HG03196 (cell line): ENCODE measurements at regions not wholly inside any gene's neighbourhood (a gene's known extent, or its start where the extent isn't known, plus 50 kb on each side); places are given as distances from the start of the nearest gene placed in this dataset.
"Not testable (repeated sequence)": the region's sequence is repeated elsewhere in the genome, so short reads cannot be mapped to it uniquely, and the experiment has no call there.

Source experiments
- ATAC-seq: cut with Tn5 transposase; IDR thresholded peaks from one replicate; pipeline ENCODE4 v1.9.1; 2021; ENCODE audit not compliant: unreplicated experiment

DNA sequence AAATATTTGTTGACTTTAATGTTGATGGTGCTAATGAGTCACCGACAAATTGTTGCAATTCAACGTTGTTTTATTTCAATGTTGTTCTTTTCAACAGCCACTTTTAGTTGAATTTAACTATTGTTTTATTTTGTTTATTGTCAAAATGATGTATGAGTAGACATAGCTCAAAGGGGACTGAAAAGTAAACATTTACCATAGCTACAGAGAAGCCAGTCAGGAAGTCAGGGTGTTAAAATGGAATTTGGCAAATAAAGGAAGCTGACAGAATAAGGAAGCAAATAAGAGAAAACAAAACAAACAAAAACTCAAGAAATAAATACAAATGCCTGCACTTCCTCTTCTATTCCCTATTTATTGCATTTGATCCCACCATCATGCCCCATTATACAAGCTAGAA is 648.4 kb upstream of the HTR2C start:
- ATAC-seq = no peak

DNA sequence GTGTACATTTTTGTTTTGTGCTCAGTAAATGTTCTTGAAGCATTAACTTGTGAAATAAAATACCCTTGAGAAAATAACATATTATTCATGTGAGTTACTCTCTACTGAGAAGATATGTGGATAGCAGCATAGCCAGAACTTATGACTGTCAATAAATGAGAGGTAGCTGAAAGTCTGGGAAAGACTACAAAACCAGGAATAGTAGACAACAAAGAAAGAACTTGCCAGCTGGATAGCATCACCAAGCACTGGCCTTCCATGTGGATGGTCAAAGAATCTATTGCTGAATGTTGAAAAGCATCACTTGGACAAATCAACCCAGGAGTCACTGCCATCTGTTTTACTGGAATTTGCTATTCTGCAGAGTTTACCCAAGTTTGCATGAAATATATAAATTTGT is 650.0 kb upstream of the HTR2C start:
- ATAC-seq = no peak

GRCh38 chrX:113929004-113929403 is 654.9 kb upstream of the HTR2C start:
- no peak for ATAC-seq

DNA sequence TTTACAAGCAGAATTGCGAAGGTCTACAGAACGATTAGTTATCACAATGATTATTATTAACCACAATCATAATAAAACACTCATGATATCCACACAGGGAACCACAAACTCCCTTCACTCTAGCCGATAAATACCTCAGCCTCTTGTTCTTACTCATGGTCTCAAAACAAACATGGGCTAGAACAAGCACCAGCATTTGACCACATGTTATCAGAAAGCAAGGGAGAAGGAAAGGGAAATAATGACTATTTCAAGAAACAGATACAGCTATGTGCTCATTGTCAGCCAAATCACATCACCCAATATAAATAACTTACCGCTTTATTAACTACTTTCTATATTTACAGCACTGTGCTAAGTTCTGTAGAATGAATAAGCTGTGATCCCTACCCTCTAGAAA is 663.2 kb upstream of the HTR2C start:
- ATAC-seq = no peak

- no peak for ATAC-seq
These were observed 664.5 kb upstream of the HTR2C start for GRCh38 chrX:113919387-113919786.

GRCh38 chrX:113906168-113906567 is 677.7 kb upstream of the HTR2C start:
- no peak for ATAC-seq

DNA sequence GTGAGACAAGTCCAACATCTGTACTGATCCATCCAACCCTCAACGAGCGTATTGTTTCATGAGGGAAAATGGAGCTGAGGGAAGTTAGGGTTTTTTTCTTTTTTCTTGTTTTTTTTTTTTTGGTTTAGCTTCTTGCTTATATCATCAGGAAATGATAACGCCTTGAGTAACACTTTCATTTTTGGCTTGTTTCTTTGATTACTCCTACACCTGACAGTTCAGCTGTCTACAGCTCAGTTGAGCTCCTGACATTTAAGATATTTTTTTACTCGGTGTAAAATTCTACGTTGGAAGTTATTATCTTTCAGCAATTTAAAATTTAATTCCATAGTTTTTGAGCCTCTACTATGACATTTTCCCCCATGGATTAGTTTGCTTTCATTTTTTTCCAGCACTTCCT is 691.0 kb upstream of the HTR2C start:
- no peak for ATAC-seq

- ATAC-seq = no peak
These were observed 691.5 kb upstream of the HTR2C start for GRCh38 chrX:113892401-113892800.

DNA sequence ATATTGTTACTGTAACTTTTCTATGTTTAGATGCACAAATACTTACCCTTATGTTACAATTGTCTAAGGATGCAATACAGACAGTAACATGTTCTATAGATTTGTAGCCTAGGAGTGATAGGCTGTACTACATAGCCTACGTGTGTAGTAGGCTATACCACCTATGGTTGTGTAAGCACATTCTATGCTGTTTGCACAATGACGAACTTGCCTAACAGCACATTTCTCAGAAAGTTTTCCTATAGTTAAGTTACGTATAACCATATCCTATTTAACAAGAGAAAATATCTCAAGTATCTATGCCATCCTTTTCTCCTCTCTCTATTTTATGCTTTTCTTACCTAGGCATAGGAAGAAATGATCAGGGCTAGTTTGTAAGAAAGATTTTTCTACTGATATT is 710.8 kb upstream of the HTR2C start:
- ATAC-seq = no peak

- ATAC-seq = no peak
These were observed 715.2 kb upstream of the HTR2C start for GRCh38 chrX:113868711-113869110.

- no peak for ATAC-seq
These were observed 715.7 kb upstream of the HTR2C start for GRCh38 chrX:113868177-113868576.

DNA sequence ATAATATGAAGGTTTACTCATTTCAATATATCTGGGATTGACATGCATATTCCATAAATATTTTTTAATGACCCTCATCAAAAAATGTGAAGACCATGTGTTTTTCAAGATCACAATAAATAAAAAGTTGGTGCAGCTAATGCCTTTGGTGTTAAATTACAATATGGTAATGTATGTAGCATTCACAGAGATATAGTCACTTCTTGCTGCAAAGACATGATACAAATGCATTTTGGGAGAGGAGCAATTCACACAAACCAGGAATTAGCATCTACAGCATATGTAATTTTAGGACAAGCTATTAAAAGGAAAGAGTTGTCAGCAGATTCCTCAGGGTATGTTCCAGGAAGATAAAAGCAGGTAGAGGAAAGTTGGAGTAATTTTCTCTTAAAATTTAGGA is 734.5 kb upstream of the HTR2C start:
- no peak for ATAC-seq

GRCh38 chrX:113833096-113834055 is 750.5 kb upstream of the HTR2C start:
- no peak for ATAC-seq

- no peak for ATAC-seq
These were observed 755.4 kb upstream of the HTR2C start for GRCh38 chrX:113828470-113828869.

DNA sequence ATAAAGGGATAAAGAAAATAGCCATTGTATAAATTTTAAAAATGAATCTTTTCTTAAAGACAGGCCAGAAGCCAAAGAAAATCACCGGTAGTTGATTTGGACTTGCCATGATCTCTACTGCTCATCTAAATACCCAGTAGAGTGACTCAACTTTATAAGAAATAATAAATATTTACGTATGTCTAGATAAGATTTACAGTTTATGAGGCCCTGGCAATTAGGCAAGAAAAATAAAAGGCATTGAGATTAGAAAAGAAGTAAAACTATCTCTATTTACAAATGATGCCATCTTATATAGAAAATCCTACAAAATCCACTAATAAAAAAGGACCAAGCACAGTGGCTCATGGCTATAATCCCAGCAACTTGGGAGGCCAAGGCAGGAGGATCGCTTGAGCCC is 765.5 kb upstream of the HTR2C start:
- ATAC-seq = no peak

- no peak for ATAC-seq
These were observed 779.1 kb upstream of the HTR2C start for GRCh38 chrX:113804819-113805218.

GRCh38 chrX:113804291-113804690 is 779.6 kb upstream of the HTR2C start:
- no peak for ATAC-seq

DNA sequence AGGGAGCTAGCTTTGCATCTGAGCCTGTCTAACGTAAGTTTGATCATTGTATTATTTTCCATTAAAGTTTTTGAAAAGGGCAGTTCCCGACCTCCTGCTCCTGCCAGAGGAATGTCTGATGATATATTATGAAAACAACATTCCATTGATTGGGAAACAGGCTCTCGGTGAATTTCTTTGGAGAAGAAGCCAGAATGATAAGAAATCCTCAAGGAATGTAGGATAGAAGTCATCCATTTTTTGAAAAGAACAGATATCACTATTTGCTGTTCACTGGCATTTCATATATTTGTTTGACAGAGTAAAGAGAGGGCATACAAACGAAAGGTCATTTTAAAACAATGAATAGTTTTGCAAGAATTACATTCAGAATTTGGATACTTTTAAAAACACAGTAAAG is 781.0 kb upstream of the HTR2C start:
- no peak for ATAC-seq

GRCh38 chrX:113800955-113801354 is 782.9 kb upstream of the HTR2C start:
- no peak for ATAC-seq

DNA sequence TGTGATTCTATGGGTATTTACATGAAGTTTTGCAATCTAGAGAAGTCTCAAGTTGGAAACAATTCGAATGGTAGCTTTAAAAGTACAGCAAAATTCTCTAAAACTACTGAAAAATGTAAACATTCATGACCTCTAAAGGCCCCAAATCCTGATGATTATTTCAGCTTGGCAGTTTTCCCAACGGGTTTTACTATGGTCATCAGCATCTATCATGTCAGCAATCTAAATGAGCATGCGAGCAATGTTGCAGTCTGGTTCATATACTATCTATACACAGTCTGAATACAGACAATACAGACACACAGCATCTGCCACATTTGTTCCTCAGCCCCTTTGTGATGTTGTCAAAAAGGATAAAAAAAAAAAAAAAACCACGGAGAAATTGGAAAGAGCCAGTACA is 790.3 kb upstream of the HTR2C start:
- no peak for ATAC-seq

DNA sequence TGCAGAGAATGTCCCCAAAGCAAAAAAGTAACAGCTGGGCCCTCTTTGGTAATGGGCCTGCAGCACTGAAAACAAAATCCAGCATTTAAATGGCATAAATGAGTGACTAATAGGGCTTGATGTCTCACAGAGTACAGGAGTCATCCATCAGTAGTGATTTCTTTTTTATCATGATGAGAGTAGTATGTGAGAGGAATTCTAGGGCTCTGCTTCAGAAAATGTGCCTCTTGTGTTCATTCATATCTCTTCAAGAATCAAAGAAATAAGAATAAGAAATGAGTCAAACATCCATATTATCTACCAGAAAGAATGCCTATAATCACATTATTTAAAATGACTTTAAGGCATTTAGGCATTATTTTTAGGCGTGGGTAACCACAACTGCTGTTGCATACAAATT is 792.9 kb upstream of the HTR2C start:
- no peak for ATAC-seq

DNA sequence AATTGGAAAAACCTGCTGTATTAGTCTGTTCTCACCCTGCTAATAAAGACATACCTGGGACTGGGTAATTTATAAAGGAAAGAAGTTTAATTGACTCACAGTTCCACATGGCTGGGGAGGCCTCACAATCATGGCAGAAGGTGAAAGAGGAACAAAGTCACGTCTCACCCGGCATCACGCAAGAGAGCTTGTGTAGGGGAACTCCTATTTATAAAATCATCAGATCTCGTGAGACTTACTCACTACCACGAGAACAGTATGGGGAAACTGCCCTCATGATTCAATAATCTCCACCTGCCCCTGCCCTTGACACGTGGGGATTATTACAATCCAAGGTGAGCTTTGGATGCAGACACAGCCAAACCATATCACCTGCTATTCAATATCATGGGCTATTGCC is 799.1 kb upstream of the HTR2C start:
- not testable (repeated sequence) for ATAC-seq

DNA sequence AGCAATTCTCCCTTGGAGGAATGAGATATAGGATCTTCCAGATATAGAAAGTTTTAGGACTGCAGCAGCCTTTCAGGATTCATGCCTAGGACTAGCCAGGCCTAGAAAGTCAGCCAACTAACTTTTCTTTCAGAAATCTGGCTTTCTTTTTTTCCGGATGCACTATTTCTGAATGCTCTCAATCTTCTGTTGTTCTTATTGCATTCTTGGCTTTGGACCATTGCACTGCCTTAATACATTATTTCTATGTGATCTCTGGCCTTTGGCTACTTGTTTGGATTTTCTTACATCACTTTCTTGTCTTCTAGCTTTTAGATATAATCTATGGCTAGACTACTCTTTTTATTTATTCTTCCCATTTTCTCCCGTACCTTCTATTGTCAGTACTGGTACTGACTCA is 813.1 kb upstream of the HTR2C start:
- no peak for ATAC-seq
